Hepatocyte (in vitro differentiated cells): ENCODE measurements at regions not wholly inside any gene's neighbourhood (a gene's known extent, or its start where the extent isn't known, plus 50 kb on each side); places are given as distances from the start of the nearest gene placed in this dataset.

ENCODE experiments used
- DNase-seq: peaks from one replicate; pipeline ENCODE4 v3.0.0-alpha.2; 2016; ENCODE audit warnings: low spot score
- H2AFZ ChIP-seq: fragments of 200-600 bp; sonication (generic); 2 replicates; pipeline ENCODE4 v1.6.0; 2016; ENCODE audit warnings: antibody characterized with exemption, mild to moderate bottlenecking
- H3K27ac ChIP-seq: fragments of 200-600 bp; sonication (generic); 2 replicates; pipeline ENCODE4 v1.5.1; 2016; ENCODE audit warnings: mild to moderate bottlenecking
- H3K27me3 ChIP-seq: fragments of 200-600 bp; sonication (generic); 2 replicates; pipeline ENCODE4 v1.6.1; 2016
- H3K36me3 ChIP-seq: fragments of 200-600 bp; sonication (generic); replicated peaks from 2 replicates; pipeline ENCODE4 v1.5.1; 2016; ENCODE audit warnings: low read depth; ENCODE audit not compliant: insufficient read depth
- H3K4me1 ChIP-seq: fragments of 200-600 bp; sonication (generic); 2 replicates; pipeline ENCODE4 v1.5.1; 2016; ENCODE audit warnings: mild to moderate bottlenecking, moderate library complexity; ENCODE audit not compliant: insufficient read depth
- H3K4me2 ChIP-seq: fragments of 200-600 bp; sonication (generic); 2 replicates; pipeline ENCODE4 v1.6.0; 2016
- H3K4me3 ChIP-seq: fragments of 200-600 bp; sonication (generic); 2 replicates; pipeline ENCODE4 v1.5.1; 2016; ENCODE audit warnings: mild to moderate bottlenecking
- H3K79me2 ChIP-seq: fragments of 200-600 bp; sonication (generic); 2 replicates; pipeline ENCODE4 v1.6.0; 2017; ENCODE audit warnings: mild to moderate bottlenecking
- H3K9me2 ChIP-seq: fragments of 200-600 bp; sonication (generic); replicated peaks from 2 replicates; pipeline ENCODE4 v1.6.0; 2017; ENCODE audit warnings: mild to moderate bottlenecking; ENCODE audit not compliant: insufficient read depth
- H3K9me3 ChIP-seq: fragments of 200-600 bp; sonication (generic); 2 replicates; pipeline ENCODE4 v1.5.1; 2016; ENCODE audit warnings: low read depth, mild to moderate bottlenecking
- H4K20me1 ChIP-seq: fragments of 200-600 bp; sonication (generic); 2 replicates; pipeline ENCODE4 v1.6.0; 2016; ENCODE audit warnings: mild to moderate bottlenecking; ENCODE audit not compliant: insufficient read depth, poor library complexity, severe bottlenecking
- CTCF ChIP-seq: fragments of 200-600 bp; sonication (generic); IDR thresholded peaks from 2 replicates; pipeline ENCODE4 v1.5.1; 2016; ENCODE audit warnings: antibody characterized with exemption, mild to moderate bottlenecking; ENCODE audit not compliant: poor library complexity
- EZH2 ChIP-seq: fragments of 200-600 bp; sonication (generic); IDR thresholded peaks from 2 replicates; pipeline ENCODE4 v1.6.1; 2016; ENCODE audit warnings: antibody characterized with exemption, mild to moderate bottlenecking, borderline replicate concordance
- EZH2phosphoT487 ChIP-seq: fragments of 200-600 bp; sonication (generic); IDR thresholded peaks from one replicate; pipeline ENCODE4 v1.6.1; 2018; ENCODE audit warnings: antibody characterized with exemption, mild to moderate bottlenecking, low read depth, moderate library complexity; ENCODE audit not compliant: unreplicated experiment, severe bottlenecking
- WGBS: methylation state at CpG from one replicate; pipeline ENCODE4 v1.1.6; 2016; ENCODE audit warnings: low lambda C conversion rate; ENCODE audit errors: missing lambda C conversion rate; 5-methylcytosine and 5-hydroxymethylcytosine counted together

- no peaks in the 10 kb centered on the region for H3K36me3 ChIP-seq
- no peaks in the 10 kb centered on the region for H3K9me3 ChIP-seq
- no peak overlapping the region for H3K27ac ChIP-seq
- H2AFZ ChIP-seq, result no peak overlapping the region
- no peak overlapping the region for H3K4me2 ChIP-seq
- DNase-seq, result no peak
- no peaks in the 10 kb centered on the region for H3K9me2 ChIP-seq
- peaks cover 9% of the 10 kb centered on the region for H3K4me1 ChIP-seq
- 75% methylated on average over 3 of the region's 3 CpGs for WGBS
- TF ChIP-seq EZH2, result no peak
- no peak for TF ChIP-seq CTCF
- H3K27me3 ChIP-seq, result no peaks in the 10 kb centered on the region
- no peaks in the 10 kb centered on the region for H4K20me1 ChIP-seq
- H3K4me3 ChIP-seq, result no peak overlapping the region
- H3K79me2 ChIP-seq, result no peaks in the 10 kb centered on the region
Measured at GRCh38 chr7:51455513-51455912, 138.9 kb upstream of the COBL start.

GRCh38 chr7:51455086-51455485, 138.5 kb upstream of the COBL start:
- H3K27me3 ChIP-seq, result no peaks in the 10 kb centered on the region
- no peak for DNase-seq
- H3K9me2 ChIP-seq, result no peaks in the 10 kb centered on the region
- H3K4me1 ChIP-seq, result peaks cover 9% of the 10 kb centered on the region
- H3K36me3 ChIP-seq, result no peaks in the 10 kb centered on the region
- H3K9me3 ChIP-seq, result no peaks in the 10 kb centered on the region
- H3K4me2 ChIP-seq, result no peak overlapping the region
- no peak overlapping the region for H3K27ac ChIP-seq
- no peak overlapping the region for H2AFZ ChIP-seq
- TF ChIP-seq EZH2, result no peak
- no peak for TF ChIP-seq CTCF
- no peak for TF ChIP-seq EZH2phosphoT487
- no peaks in the 10 kb centered on the region for H4K20me1 ChIP-seq
- 63% methylated on average over 3 of the region's 3 CpGs for WGBS
- no peak overlapping the region for H3K4me3 ChIP-seq
- no peaks in the 10 kb centered on the region for H3K79me2 ChIP-seq

- Histone ChIP-seq H3K27me3 (no peaks in the 10 kb centered on the region), H3K36me3 (no peaks in the 10 kb centered on the region), H3K9me3 (no peaks in the 10 kb centered on the region), H3K4me2 (no peak overlapping the region), H3K79me2 (no peaks in the 10 kb centered on the region), H4K20me1 (no peaks in the 10 kb centered on the region), H3K9me2 (no peaks in the 10 kb centered on the region), H3K4me3 (no peak overlapping the region), H2AFZ (no peak overlapping the region), H3K4me1 (peaks cover 9% of the 10 kb centered on the region), H3K27ac (no peak overlapping the region)
- TF ChIP-seq EZH2phosphoT487, result no peak
- TF ChIP-seq CTCF, result no peak
- no peak for TF ChIP-seq EZH2
- 86% methylated on average over 1 of the region's 1 CpG for WGBS
- no peak for DNase-seq
Measured at GRCh38 chr7:51452694-51453093, 136.1 kb upstream of the COBL start.

- Histone ChIP-seq H3K27ac (no peak overlapping the region), H4K20me1 (no peaks in the 10 kb centered on the region), H3K36me3 (no peaks in the 10 kb centered on the region), H3K27me3 (no peaks in the 10 kb centered on the region), H3K4me3 (no peak overlapping the region), H2AFZ (no peak overlapping the region), H3K4me2 (no peak overlapping the region), H3K9me3 (no peaks in the 10 kb centered on the region), H3K9me2 (no peaks in the 10 kb centered on the region), H3K4me1 (peaks cover 9% of the 10 kb centered on the region), H3K79me2 (no peaks in the 10 kb centered on the region)
- 64% methylated on average over 10 of the region's 10 CpGs for WGBS
- TF ChIP-seq EZH2, result no peak
- TF ChIP-seq EZH2phosphoT487, result no peak
- TF ChIP-seq CTCF, result peak; percentile 27
- peak; percentile 20 for DNase-seq
Measured at GRCh38 chr7:51451751-51452476, 135.3 kb upstream of the COBL start.
